ENCODE measurements at regions not wholly inside any gene's neighbourhood (a gene's known extent, or its start where the extent isn't known, plus 50 kb on each side); places are given as distances from the start of the nearest gene placed in this dataset.

DNA sequence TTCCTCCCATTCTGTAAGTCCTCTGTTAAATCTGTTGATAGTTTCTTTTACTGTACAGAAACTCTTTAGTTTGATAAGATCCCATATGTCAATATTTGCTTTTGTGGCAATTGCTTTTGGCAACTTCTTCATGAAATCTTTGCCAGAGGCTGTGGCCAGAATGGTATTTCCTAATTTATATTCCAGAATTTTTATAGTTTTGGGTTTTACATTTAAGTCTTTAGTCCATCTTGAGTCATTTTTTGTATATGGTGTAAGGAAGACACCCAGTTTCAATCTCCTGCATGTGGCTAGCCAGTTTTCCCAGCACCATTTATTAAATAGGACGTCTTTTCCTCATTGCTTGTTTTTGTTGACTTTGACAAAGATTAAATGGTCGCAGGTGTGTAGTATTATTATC, 372.4 kb upstream of the CADM2 start:
- Histone ChIP-seq H3K27me3 (ENCODE audit: low read depth) (no peaks in the 10 kb centered on the region), H3K4me3 (no peak overlapping the region), H3K27ac (no peak overlapping the region), H3K9me3 (no peaks in the 10 kb centered on the region), H3K36me3 (no peaks in the 10 kb centered on the region), H3K4me1 (no peaks in the 10 kb centered on the region)
- intact Hi-C loops (cut with DNase I) = no loop called here
- DNase-seq (no peak), ATAC-seq (no peak)
- TF ChIP-seq CTCF (IDR thresholded peaks at IDR 0.05) = no peak

GRCh38 chr3:84600703-84601225, 358.0 kb upstream of the CADM2 start:
- no peaks in the 10 kb centered on the region for H3K9me3 ChIP-seq
- no peaks in the 10 kb centered on the region for H3K36me3 ChIP-seq
- H3K27ac ChIP-seq = no peak overlapping the region
- no peak for TF ChIP-seq CTCF (IDR thresholded peaks at IDR 0.05)
- no peak overlapping the region for H3K4me3 ChIP-seq
- ATAC-seq (no peak), DNase-seq (no peak)
- intact Hi-C loops (cut with DNase I) = no loop called here
- no peaks in the 10 kb centered on the region for H3K27me3 ChIP-seq (ENCODE audit: low read depth)
- no peaks in the 10 kb centered on the region for H3K4me1 ChIP-seq

DNA sequence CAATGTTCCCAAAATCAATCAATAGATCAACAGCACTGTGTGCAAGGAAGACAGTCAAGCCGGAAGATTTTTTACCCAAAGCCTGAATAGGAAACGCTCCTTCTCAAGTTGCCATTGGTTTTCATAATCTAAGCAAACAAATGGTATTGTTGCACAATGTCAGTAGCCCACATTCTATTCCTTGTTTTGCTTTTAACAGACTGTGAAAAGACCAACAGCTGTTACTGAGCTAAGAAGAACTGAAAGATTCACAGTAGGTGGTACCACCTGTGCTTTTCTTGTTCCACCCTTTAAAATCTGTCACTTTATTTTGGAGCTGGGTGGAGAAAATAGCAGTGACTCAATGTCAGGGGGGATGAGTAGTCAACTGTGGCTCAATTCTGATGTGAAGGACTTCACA, 357.5 kb upstream of the CADM2 start:
- DNase-seq = no peak
- H3K27ac ChIP-seq = no peak overlapping the region
- H3K27me3 ChIP-seq (ENCODE audit: low read depth) = no peaks in the 10 kb centered on the region
- no peak overlapping the region for H3K4me3 ChIP-seq
- ATAC-seq = no peak
- H3K4me1 ChIP-seq = no peaks in the 10 kb centered on the region
- intact Hi-C loops (cut with DNase I) = no loop called here
- H3K36me3 ChIP-seq = no peaks in the 10 kb centered on the region
- no peaks in the 10 kb centered on the region for H3K9me3 ChIP-seq
- no peak for TF ChIP-seq CTCF (IDR thresholded peaks at IDR 0.05)

DNA sequence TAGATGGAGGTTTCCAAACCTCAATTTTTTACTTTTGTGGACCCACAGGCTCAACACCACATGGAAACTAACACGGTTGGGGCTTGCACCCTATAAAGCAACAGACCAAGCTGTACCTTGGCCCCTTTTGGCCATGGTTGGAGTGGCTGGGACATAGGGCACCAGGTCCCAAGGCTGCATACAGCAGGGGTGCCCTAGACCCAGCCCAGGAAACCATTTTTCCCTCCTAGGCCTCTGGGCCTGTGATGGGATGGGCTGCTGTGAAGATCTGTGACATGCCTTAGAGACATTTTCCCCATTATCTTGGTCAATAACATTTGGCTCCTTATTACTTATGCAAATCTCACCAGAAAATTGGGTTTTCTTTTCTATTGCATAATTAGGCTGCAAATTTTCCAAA, 337.0 kb upstream of the CADM2 start:
- ATAC-seq = no peak
- no peak for TF ChIP-seq CTCF (IDR thresholded peaks at IDR 0.05)
- DNase-seq = no peak
- H3K27me3 ChIP-seq (ENCODE audit: low read depth) = no peaks in the 10 kb centered on the region
- H3K4me1 ChIP-seq = no peaks in the 10 kb centered on the region
- H3K4me3 ChIP-seq = no peak overlapping the region
- no peaks in the 10 kb centered on the region for H3K36me3 ChIP-seq
- H3K27ac ChIP-seq = no peak overlapping the region
- intact Hi-C loops (cut with DNase I) = no loop called here
- peaks cover 6% of the 10 kb centered on the region for H3K9me3 ChIP-seq

GRCh38 chr3:84634668-84635067, 324.1 kb upstream of the CADM2 start:
- H3K27ac ChIP-seq = no peak overlapping the region
- TF ChIP-seq CTCF (IDR thresholded peaks at IDR 0.05) = no peak

DNA sequence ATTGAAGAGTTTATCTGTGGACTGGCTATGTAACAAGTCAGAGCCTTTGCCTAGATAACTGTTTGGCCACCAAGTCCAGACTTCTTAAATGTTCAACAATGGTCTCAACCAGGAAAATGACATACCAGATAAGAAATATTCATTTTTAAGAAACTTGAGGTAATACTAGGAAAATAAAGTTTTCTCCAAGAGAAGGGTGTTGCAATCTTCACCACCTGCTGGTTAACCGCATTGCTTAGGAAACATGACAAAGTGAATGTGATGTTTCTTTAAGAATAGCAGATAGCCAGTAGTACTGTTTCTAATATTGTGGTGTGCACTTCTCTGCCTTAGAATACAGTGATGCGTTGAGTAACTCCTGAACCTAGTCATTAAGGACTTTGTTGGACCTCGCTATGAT, 321.5 kb upstream of the CADM2 start:
- no peaks in the 10 kb centered on the region for H3K27me3 ChIP-seq (ENCODE audit: low read depth)
- H3K4me1 ChIP-seq = no peaks in the 10 kb centered on the region
- H3K27ac ChIP-seq = no peak overlapping the region
- H3K36me3 ChIP-seq = no peaks in the 10 kb centered on the region
- ATAC-seq = no peak
- DNase-seq = no peak
- intact Hi-C loops (cut with DNase I) = no loop called here
- TF ChIP-seq CTCF (IDR thresholded peaks at IDR 0.05) = no peak
- no peaks in the 10 kb centered on the region for H3K9me3 ChIP-seq
- H3K4me3 ChIP-seq = no peak overlapping the region

More at GRCh38 chr3:84634668-84635067, 324.1 kb upstream of the CADM2 start:
- H3K4me1 ChIP-seq = no peaks in the 10 kb centered on the region
- H3K9me3 ChIP-seq = no peaks in the 10 kb centered on the region
- H3K36me3 ChIP-seq = no peaks in the 10 kb centered on the region
- H3K27me3 ChIP-seq (ENCODE audit: low read depth) = no peaks in the 10 kb centered on the region
- intact Hi-C loops (cut with DNase I) = no loop called here
- H3K4me3 ChIP-seq = no peak overlapping the region
- DNase-seq (no peak), ATAC-seq (no peak)
